ENCODE measurements at regions not wholly inside any gene's neighbourhood (a gene's known extent, or its start where the extent isn't known, plus 50 kb on each side); places are given as distances from the start of the nearest gene placed in this dataset.

GRCh38 chr2:145100301-145100700, 580.4 kb upstream of the ZEB2 start:
- no peak overlapping the region for H3K27ac ChIP-seq
- no peaks in the 10 kb centered on the region for H3K4me1 ChIP-seq
- H3K4me3 ChIP-seq, result no peak overlapping the region
- H3K9me3 ChIP-seq, result no peaks in the 10 kb centered on the region
- no peaks in the 10 kb centered on the region for H3K36me3 ChIP-seq
- no peak for ATAC-seq
- no peak for TF ChIP-seq POLR2AphosphoS5 (IDR thresholded peaks at IDR 0.05)
- no peak for TF ChIP-seq EP300 (IDR thresholded peaks at IDR 0.05)
- no peak for TF ChIP-seq POLR2A (IDR thresholded peaks at IDR 0.05)
- no peak for TF ChIP-seq CTCF (IDR thresholded peaks at IDR 0.05)
- 100% methylated on average over 1 of the region's 1 CpG for WGBS, 2 donors (ENCODE audit: low coverage in 1 of 2)
- no peaks in the 10 kb centered on the region for H3K27me3 ChIP-seq

- TF ChIP-seq POLR2AphosphoS5 (IDR thresholded peaks at IDR 0.05) (no peak), CTCF (IDR thresholded peaks at IDR 0.05) (no peak), EP300 (IDR thresholded peaks at IDR 0.05) (no peak), POLR2A (IDR thresholded peaks at IDR 0.05) (no peak)
- Histone ChIP-seq H3K27me3 (no peaks in the 10 kb centered on the region), H3K4me1 (no peaks in the 10 kb centered on the region), H3K27ac (no peak overlapping the region), H3K9me3 (no peaks in the 10 kb centered on the region), H3K4me3 (no peak overlapping the region), H3K36me3 (no peaks in the 10 kb centered on the region)
- no peak for ATAC-seq
These were observed 576.7 kb upstream of the ZEB2 start for GRCh38 chr2:145096582-145096981.

GRCh38 chr2:145095641-145096435, 575.9 kb upstream of the ZEB2 start:
- Histone ChIP-seq H3K4me1 (no peaks in the 10 kb centered on the region), H3K9me3 (no peaks in the 10 kb centered on the region), H3K27me3 (no peaks in the 10 kb centered on the region), H3K27ac (no peak overlapping the region), H3K4me3 (no peak overlapping the region), H3K36me3 (no peaks in the 10 kb centered on the region)
- WGBS, 2 donors (ENCODE audit: low coverage in 1 of 2), result 54 to 73% methylated on average over 3 of the region's 3 CpGs
- TF ChIP-seq POLR2A (IDR thresholded peaks at IDR 0.05) (no peak), EP300 (IDR thresholded peaks at IDR 0.05) (no peak), POLR2AphosphoS5 (IDR thresholded peaks at IDR 0.05) (no peak), CTCF (IDR thresholded peaks at IDR 0.05) (no peak)
- no peak for ATAC-seq

GRCh38 chr2:145094370-145094769, 574.5 kb upstream of the ZEB2 start:
- TF ChIP-seq CTCF (IDR thresholded peaks at IDR 0.05) (no peak), EP300 (IDR thresholded peaks at IDR 0.05) (no peak), POLR2A (IDR thresholded peaks at IDR 0.05) (no peak), POLR2AphosphoS5 (IDR thresholded peaks at IDR 0.05) (no peak)
- Histone ChIP-seq H3K4me3 (no peak overlapping the region), H3K27ac (no peak overlapping the region), H3K27me3 (no peaks in the 10 kb centered on the region), H3K4me1 (no peaks in the 10 kb centered on the region), H3K9me3 (peaks cover 0 to 5% (median 0%) of the 10 kb centered on the region in 3 donors), H3K36me3 (no peaks in the 10 kb centered on the region)
- ATAC-seq, result no peak

- TF ChIP-seq POLR2AphosphoS5 (IDR thresholded peaks at IDR 0.05) (no peak), CTCF (IDR thresholded peaks at IDR 0.05) (no peak), EP300 (IDR thresholded peaks at IDR 0.05) (no peak), POLR2A (IDR thresholded peaks at IDR 0.05) (no peak)
- no peak overlapping the region for H3K27ac ChIP-seq
- H3K4me1 ChIP-seq, result no peaks in the 10 kb centered on the region
- no peaks in the 10 kb centered on the region for H3K27me3 ChIP-seq
- H3K36me3 ChIP-seq, result no peaks in the 10 kb centered on the region
- ATAC-seq, result no peak
- H3K4me3 ChIP-seq, result no peak overlapping the region
- peaks cover 0 to 5% (median 0%) of the 10 kb centered on the region in 3 donors for H3K9me3 ChIP-seq
These were observed 572.0 kb upstream of the ZEB2 start for GRCh38 chr2:145091967-145092366.
